SK-N-SH treated with all-trans-retinoic acid at 6 μM for 48 hours (cell line): ENCODE measurements at regions not wholly inside any gene's neighbourhood (a gene's known extent, or its start where the extent isn't known, plus 50 kb on each side); places are given as distances from the start of the nearest gene placed in this dataset.

Experiments used
- ATAC-seq: fragments of 200-7000 bp; cut with Tn5 transposase; 3 replicates; pipeline ENCODE4 v1.9.1; 2020; ENCODE audit warnings: mild to moderate bottlenecking, moderate library complexity
- ARNTL ChIP-seq: fragments of 450-650 bp; formaldehyde crosslinking; IDR thresholded peaks from 2 replicates; pipeline ENCODE4 v1.5.0; 2020; ENCODE audit warnings: low read depth, mild to moderate bottlenecking, moderate library complexity, borderline replicate concordance
- BACH2 ChIP-seq: fragments of 250-450 bp; sonication (Bioruptor Pico); IDR thresholded peaks from 2 replicates; pipeline ENCODE4 v1.9.0; 2021; ENCODE audit warnings: mild to moderate bottlenecking, borderline replicate concordance
- CSDC2 ChIP-seq: fragments of 250-450 bp; sonication (Bioruptor Pico); IDR thresholded peaks from 2 replicates; pipeline ENCODE4 v1.5.0; 2020; ENCODE audit warnings: mild to moderate bottlenecking, moderate library complexity
- CSRNP3 ChIP-seq: fragments of 250-450 bp; sonication (Bioruptor Pico); IDR thresholded peaks from 2 replicates; pipeline ENCODE4 v1.5.1; 2021; ENCODE audit warnings: mild to moderate bottlenecking, moderate library complexity
- ESRRG ChIP-seq: fragments of 250-450 bp; sonication (Bioruptor Pico); IDR thresholded peaks from 2 replicates; pipeline ENCODE4 v1.6.1; 2021; ENCODE audit warnings: mild to moderate bottlenecking
- ISL1 ChIP-seq: fragments of 250-450 bp; sonication (Bioruptor Pico); IDR thresholded peaks from 2 replicates; pipeline ENCODE4 v2.1.2; 2022; ENCODE audit warnings: mild to moderate bottlenecking, moderate library complexity
- OSR1 ChIP-seq: fragments of 250-450 bp; sonication (Bioruptor Pico); IDR thresholded peaks from 2 replicates; pipeline ENCODE4 v1.8.0; 2022; ENCODE audit warnings: moderate library complexity, mild to moderate bottlenecking, inconsistent platforms
- PATZ1 ChIP-seq: fragments of 250-450 bp; sonication (Bioruptor Pico); IDR thresholded peaks from 2 replicates; pipeline ENCODE4 v1.8.0; 2020; ENCODE audit warnings: mild to moderate bottlenecking, moderate library complexity, borderline replicate concordance
- POU6F1 ChIP-seq: fragments of 250-450 bp; sonication (Bioruptor Pico); IDR thresholded peaks from 2 replicates; pipeline ENCODE4 v1.8.0; 2021; ENCODE audit warnings: low read depth, mild to moderate bottlenecking, moderate library complexity, borderline replicate concordance
- PPARA ChIP-seq: fragments of 250-450 bp; sonication (Bioruptor Pico); IDR thresholded peaks from 2 replicates; pipeline ENCODE4 v1.5.0; 2020; ENCODE audit warnings: mild to moderate bottlenecking, borderline replicate concordance
- RARB ChIP-seq: fragments of 250-450 bp; sonication (Bioruptor Pico); IDR thresholded peaks from 2 replicates; pipeline ENCODE4 v1.8.0; 2021; ENCODE audit warnings: mild to moderate bottlenecking, moderate library complexity
- SNAI2 ChIP-seq: fragments of 250-450 bp; sonication (Bioruptor Pico); IDR thresholded peaks from 2 replicates; pipeline ENCODE4 v1.5.0; 2020; ENCODE audit warnings: mild to moderate bottlenecking, moderate library complexity
- TCF4 ChIP-seq: fragments of 250-450 bp; sonication (Bioruptor Pico); IDR thresholded peaks from 2 replicates; pipeline ENCODE4 v1.8.0; 2021; ENCODE audit warnings: mild to moderate bottlenecking, moderate library complexity, borderline replicate concordance
- TOX ChIP-seq: fragments of 250-450 bp; sonication (Bioruptor Pico); IDR thresholded peaks from 2 replicates; pipeline ENCODE4 v1.8.0; 2021; ENCODE audit warnings: mild to moderate bottlenecking, moderate library complexity, borderline replicate concordance
- TSHZ2 ChIP-seq: fragments of 250-450 bp; sonication (Bioruptor Pico); IDR thresholded peaks from 2 replicates; pipeline ENCODE4 v1.5.0; 2020; ENCODE audit warnings: mild to moderate bottlenecking, moderate library complexity
- ZC3H10 ChIP-seq: fragments of 250-450 bp; sonication (Bioruptor Pico); IDR thresholded peaks from 2 replicates; pipeline ENCODE4 v1.5.1; 2021; ENCODE audit warnings: mild to moderate bottlenecking, moderate library complexity
- ZFP30 ChIP-seq: fragments of 450-650 bp; formaldehyde crosslinking; IDR thresholded peaks from 2 replicates; pipeline ENCODE4 v1.5.0; 2022; ENCODE audit warnings: mild to moderate bottlenecking, moderate library complexity
- ZNF565 ChIP-seq: fragments of 450-650 bp; formaldehyde crosslinking; conservative IDR thresholded peaks from 2 replicates; pipeline ENCODE4 v1.5.0; 2020; ENCODE audit warnings: low read depth, mild to moderate bottlenecking, moderate library complexity
- ZNF70 ChIP-seq: fragments of 450-650 bp; formaldehyde crosslinking; IDR thresholded peaks from 2 replicates; pipeline ENCODE4 v1.5.0; 2020; ENCODE audit warnings: mild to moderate bottlenecking, moderate library complexity
- ZNF8 ChIP-seq: fragments of 450-650 bp; formaldehyde crosslinking; IDR thresholded peaks from 2 replicates; pipeline ENCODE4 v1.5.0; 2020; ENCODE audit warnings: mild to moderate bottlenecking, moderate library complexity
- TF ChIP-seq, protein P1 (sequence below): fragments of 250-450 bp; sonication (Bioruptor Pico); IDR thresholded peaks from 2 replicates; pipeline ENCODE4 v1.5.1; 2020; ENCODE audit warnings: low read depth, mild to moderate bottlenecking, moderate library complexity

GRCh38 chr4:13103382-13104015 lies 380.6 kb downstream of the RAB28 start:
- no peak for ATAC-seq
- TF ChIP-seq OSR1 (no peak), BACH2 (CRISPR knock-in tag) (no peak), TCF4 (CRISPR knock-in tag) (no peak), ZNF70 (no peak)
- TF ChIP-seq, protein P1, sequence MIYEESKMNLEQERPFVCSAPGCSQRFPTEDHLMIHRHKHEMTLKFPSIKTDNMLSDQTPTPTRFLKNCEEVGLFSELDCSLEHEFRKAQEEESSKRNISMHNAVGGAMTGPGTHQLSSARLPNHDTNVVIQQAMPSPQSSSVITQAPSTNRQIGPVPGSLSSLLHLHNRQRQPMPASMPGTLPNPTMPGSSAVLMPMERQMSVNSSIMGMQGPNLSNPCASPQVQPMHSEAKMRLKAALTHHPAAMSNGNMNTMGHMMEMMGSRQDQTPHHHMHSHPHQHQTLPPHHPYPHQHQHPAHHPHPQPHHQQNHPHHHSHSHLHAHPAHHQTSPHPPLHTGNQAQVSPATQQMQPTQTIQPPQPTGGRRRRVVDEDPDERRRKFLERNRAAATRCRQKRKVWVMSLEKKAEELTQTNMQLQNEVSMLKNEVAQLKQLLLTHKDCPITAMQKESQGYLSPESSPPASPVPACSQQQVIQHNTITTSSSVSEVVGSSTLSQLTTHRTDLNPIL (CRISPR knock-in tag): no peak
- TF ChIP-seq, all 23 proteins: peak for 0

DNA sequence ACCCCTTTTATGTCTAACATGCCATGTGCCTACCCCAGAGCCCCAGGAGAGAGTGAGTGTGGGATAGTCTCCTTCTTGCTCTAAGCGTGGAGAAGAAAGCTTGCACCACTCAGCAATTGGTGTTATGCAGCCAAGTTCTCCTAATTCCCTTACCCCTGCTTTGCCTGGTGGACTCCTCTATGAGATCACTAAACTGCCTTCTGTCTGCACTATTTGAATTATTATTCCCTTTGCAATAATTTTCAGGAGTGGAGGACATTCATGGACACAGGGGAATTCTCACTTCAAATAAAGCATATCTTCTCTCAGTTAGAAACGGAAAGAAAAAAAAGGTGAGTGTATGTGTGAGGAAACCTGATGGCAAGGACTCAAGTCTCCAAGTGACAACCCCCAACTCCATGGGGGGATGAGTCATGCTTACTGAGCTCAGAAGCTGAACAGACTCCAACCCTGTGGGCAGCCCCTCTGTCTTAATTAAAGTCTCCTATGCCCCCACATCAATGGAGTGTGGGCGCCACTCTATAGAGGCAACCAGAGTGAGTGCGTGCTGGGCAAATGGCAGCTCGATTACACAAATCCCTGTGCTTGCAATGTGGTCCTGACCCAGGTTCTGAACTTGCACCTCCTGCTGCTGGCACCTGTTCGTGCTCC lies 381.9 kb downstream of the RAB28 start:
- TF ChIP-seq PPARA (no peak), TCF4 (CRISPR knock-in tag) (no peak), SNAI2 (no peak), TOX (no peak), CSRNP3 (CRISPR knock-in tag) (no peak), ESRRG (CRISPR knock-in tag) (no peak), ZNF565 (CRISPR knock-in tag) (no peak), POU6F1 (CRISPR knock-in tag) (no peak), ZFP30 (CRISPR knock-in tag) (no peak), ISL1 (CRISPR knock-in tag) (no peak), RARB (CRISPR knock-in tag) (no peak), OSR1 (no peak), ZC3H10 (CRISPR knock-in tag) (no peak), ZNF8 (no peak), CSDC2 (CRISPR knock-in tag) (no peak), ARNTL (CRISPR knock-in tag) (no peak)
- TF ChIP-seq, protein P1 (CRISPR knock-in tag): no peak
- no peak for ATAC-seq

DNA sequence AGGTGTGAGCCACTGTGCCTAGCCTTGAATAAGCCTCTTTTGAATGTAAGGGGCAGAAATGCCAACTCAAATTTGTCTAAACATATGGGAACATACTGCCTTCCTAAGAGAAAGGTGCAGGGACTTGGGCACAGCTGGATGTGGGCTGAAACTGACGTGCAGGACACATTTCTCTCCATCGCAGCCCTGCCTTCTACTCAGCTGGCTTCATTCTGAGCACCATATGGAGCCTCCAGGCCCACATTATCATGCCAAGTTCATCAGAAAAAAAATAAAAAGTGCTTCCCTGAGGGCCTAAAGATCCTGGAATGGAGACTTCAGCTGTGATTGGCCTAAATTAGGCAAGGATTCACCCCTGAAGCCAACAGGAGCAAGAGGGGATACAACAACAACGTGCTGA lies 386.2 kb downstream of the RAB28 start:
- ATAC-seq: no peak
- TF ChIP-seq TOX (no peak), CSDC2 (CRISPR knock-in tag) (no peak), ARNTL (CRISPR knock-in tag) (no peak), PATZ1 (CRISPR knock-in tag) (no peak), POU6F1 (CRISPR knock-in tag) (no peak), ISL1 (CRISPR knock-in tag) (no peak), TSHZ2 (CRISPR knock-in tag) (no peak), ZNF70 (no peak), ZNF8 (no peak)
- TF ChIP-seq, protein P1 (CRISPR knock-in tag): no peak
